Fibroblast of lung (primary cell): ENCODE measurements at regions not wholly inside any gene's neighbourhood (a gene's known extent, or its start where the extent isn't known, plus 50 kb on each side); places are given as distances from the start of the nearest gene placed in this dataset.

ENCODE experiments used
- DNase-seq, 2 donors: peaks; one replicate each; pipeline versions ENCODE4 v3.0.0 to v3.0.0-alpha.2; 2010; ENCODE audit warnings: low read depth in 2 of 2
- H2AFZ ChIP-seq: 2 replicates; pipeline ENCODE4 v1.5.1; 2012; ENCODE audit warnings: low read length, control low read depth, inconsistent platforms
- H3K27ac ChIP-seq: 2 replicates; pipeline ENCODE4 v1.5.1; 2011; ENCODE audit warnings: low read length, control low read depth; ENCODE audit not compliant: insufficient read depth
- H3K27me3 ChIP-seq: 2 replicates; pipeline ENCODE4 v1.5.1; 2011; ENCODE audit warnings: mild to moderate bottlenecking, low read length; ENCODE audit not compliant: control insufficient read depth, insufficient read depth
- H3K36me3 ChIP-seq: 2 replicates; pipeline ENCODE4 v1.5.1; 2011; ENCODE audit warnings: low read length; ENCODE audit not compliant: control insufficient read depth, insufficient read depth
- H3K4me1 ChIP-seq: 2 replicates; pipeline ENCODE4 v1.5.1; 2011; ENCODE audit warnings: low read length; ENCODE audit not compliant: control insufficient read depth, insufficient read depth; ENCODE audit errors: extremely low read depth
- H3K4me2 ChIP-seq: 2 replicates; pipeline ENCODE4 v1.5.1; 2011; ENCODE audit warnings: low read length, control low read depth; ENCODE audit not compliant: insufficient read depth; ENCODE audit errors: extremely low read depth
- H3K4me3 ChIP-seq, 4 experiments: fragments of 200-600 bp in 1 of 4; sonication (generic) in 1 of 4; replicated peaks in 1 of 4; 2 replicates each; pipeline ENCODE4 v1.5.1; 2011 to 2016; ENCODE audit warnings: low read length in 4 of 4, low read depth in 3 of 4, mild to moderate bottlenecking in 3 of 4, control low read depth in 2 of 4, inconsistent platforms in 1 of 4, mixed read lengths in 1 of 4; ENCODE audit not compliant: insufficient read depth in 1 of 4; ENCODE audit errors: control extremely low read depth in 1 of 4
- H3K79me2 ChIP-seq: 2 replicates; pipeline ENCODE4 v1.5.1; 2012; ENCODE audit warnings: mild to moderate bottlenecking, low read length, inconsistent platforms; ENCODE audit not compliant: control insufficient read depth, insufficient read depth
- H3K9ac ChIP-seq: 2 replicates; pipeline ENCODE4 v1.5.1; 2011; ENCODE audit warnings: mild to moderate bottlenecking, low read length, control low read depth; ENCODE audit not compliant: insufficient read depth
- H3K9me3 ChIP-seq: 2 replicates; pipeline ENCODE4 v1.5.1; 2012; ENCODE audit warnings: low read depth, low read length; ENCODE audit not compliant: control insufficient read depth, insufficient read depth
- H4K20me1 ChIP-seq: 2 replicates; pipeline ENCODE4 v1.5.1; 2011; ENCODE audit warnings: low read length; ENCODE audit not compliant: control insufficient read depth, insufficient read depth; ENCODE audit errors: extremely low read depth
- EZH2 ChIP-seq: IDR thresholded peaks from 2 replicates; pipeline ENCODE4 v1.5.1; 2012; ENCODE audit warnings: low read length, control low read depth, mild to moderate bottlenecking; ENCODE audit errors: missing control alignments
- TF ChIP-seq, protein P1 (sequence below), 2 donors: IDR thresholded peaks in 1 of 2; conservative IDR thresholded peaks in 1 of 2; 1 replicate in 1 of 2; 2 replicates in 1 of 2; pipeline ENCODE4 v1.5.1; 2011 to 2012; ENCODE audit warnings: low read length in 2 of 2, control low read depth in 1 of 2, inconsistent platforms in 1 of 2, low read depth in 1 of 2, mild to moderate bottlenecking in 1 of 2

DNA sequence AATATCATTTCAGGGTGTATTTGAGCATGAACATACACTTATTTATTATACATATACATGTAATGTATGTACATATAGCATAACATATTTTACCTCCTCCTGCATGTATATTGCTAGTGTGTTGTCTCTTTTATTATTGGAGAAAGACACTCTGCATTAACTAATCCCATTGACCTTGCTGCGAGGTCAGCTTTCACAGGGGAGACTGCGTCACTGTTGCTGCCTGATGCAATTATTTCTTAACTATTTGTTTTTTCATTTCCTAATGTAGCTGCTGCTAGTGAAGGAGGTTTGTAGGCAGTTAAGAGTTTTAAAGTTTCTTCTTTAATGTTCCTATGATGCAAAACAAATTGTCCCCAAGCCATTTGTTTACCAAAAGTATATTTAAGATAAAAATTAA lies 185.4 kb upstream of the CNTN5 start:
- H4K20me1 ChIP-seq = no peaks in the 10 kb centered on the region
- H3K4me1 ChIP-seq = no peaks in the 10 kb centered on the region
- no peak overlapping the region for H3K4me3 ChIP-seq
- DNase-seq = no peak
- no peak overlapping the region for H3K27ac ChIP-seq
- H3K27me3 ChIP-seq = no peaks in the 10 kb centered on the region
- H3K36me3 ChIP-seq = no peaks in the 10 kb centered on the region
- TF ChIP-seq, protein P1, sequence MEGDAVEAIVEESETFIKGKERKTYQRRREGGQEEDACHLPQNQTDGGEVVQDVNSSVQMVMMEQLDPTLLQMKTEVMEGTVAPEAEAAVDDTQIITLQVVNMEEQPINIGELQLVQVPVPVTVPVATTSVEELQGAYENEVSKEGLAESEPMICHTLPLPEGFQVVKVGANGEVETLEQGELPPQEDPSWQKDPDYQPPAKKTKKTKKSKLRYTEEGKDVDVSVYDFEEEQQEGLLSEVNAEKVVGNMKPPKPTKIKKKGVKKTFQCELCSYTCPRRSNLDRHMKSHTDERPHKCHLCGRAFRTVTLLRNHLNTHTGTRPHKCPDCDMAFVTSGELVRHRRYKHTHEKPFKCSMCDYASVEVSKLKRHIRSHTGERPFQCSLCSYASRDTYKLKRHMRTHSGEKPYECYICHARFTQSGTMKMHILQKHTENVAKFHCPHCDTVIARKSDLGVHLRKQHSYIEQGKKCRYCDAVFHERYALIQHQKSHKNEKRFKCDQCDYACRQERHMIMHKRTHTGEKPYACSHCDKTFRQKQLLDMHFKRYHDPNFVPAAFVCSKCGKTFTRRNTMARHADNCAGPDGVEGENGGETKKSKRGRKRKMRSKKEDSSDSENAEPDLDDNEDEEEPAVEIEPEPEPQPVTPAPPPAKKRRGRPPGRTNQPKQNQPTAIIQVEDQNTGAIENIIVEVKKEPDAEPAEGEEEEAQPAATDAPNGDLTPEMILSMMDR (conservative IDR thresholded peaks at IDR 0.05 in 1 of 2, IDR thresholded peaks at IDR 0.05 in 1 of 2; ENCODE audit: low read depth in 1 of 2, low read length in 2 of 2) = no peak
- TF ChIP-seq EZH2 = no peak
- no peak overlapping the region for H3K9ac ChIP-seq
- no peaks in the 10 kb centered on the region for H3K79me2 ChIP-seq
- no peak overlapping the region for H3K4me2 ChIP-seq
- H2AFZ ChIP-seq = no peak overlapping the region
- H3K9me3 ChIP-seq = no peaks in the 10 kb centered on the region

DNA sequence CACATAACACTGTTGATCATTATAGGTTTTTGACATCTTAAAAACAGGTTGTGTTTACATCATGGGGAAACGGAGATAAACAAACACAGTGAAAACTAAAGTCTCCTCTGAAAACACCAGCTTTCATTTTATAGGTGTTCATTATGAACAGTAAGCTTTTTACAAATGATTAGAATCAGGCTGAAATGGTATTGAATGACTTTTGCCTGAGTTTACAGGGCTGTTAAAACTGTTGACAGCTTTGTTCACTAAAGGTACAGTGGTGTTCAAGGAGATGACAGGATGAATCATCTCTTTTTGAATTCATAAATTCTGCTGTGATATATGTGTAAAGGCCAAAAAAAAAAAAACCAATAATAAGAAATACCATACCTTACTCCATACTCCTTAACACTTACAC lies 184.6 kb upstream of the CNTN5 start:
- H3K4me3 ChIP-seq = no peak overlapping the region
- no peak overlapping the region for H3K4me2 ChIP-seq
- H3K36me3 ChIP-seq = no peaks in the 10 kb centered on the region
- no peak overlapping the region for H2AFZ ChIP-seq
- DNase-seq = no peak
- H3K4me1 ChIP-seq = no peaks in the 10 kb centered on the region
- TF ChIP-seq, protein P1 (conservative IDR thresholded peaks at IDR 0.05 in 1 of 2, IDR thresholded peaks at IDR 0.05 in 1 of 2; ENCODE audit: low read depth in 1 of 2, low read length in 2 of 2) = no peak
- TF ChIP-seq EZH2 = no peak
- no peak overlapping the region for H3K9ac ChIP-seq
- H3K27me3 ChIP-seq = no peaks in the 10 kb centered on the region
- H3K79me2 ChIP-seq = no peaks in the 10 kb centered on the region
- H4K20me1 ChIP-seq = no peaks in the 10 kb centered on the region
- no peaks in the 10 kb centered on the region for H3K9me3 ChIP-seq
- H3K27ac ChIP-seq = no peak overlapping the region

DNA sequence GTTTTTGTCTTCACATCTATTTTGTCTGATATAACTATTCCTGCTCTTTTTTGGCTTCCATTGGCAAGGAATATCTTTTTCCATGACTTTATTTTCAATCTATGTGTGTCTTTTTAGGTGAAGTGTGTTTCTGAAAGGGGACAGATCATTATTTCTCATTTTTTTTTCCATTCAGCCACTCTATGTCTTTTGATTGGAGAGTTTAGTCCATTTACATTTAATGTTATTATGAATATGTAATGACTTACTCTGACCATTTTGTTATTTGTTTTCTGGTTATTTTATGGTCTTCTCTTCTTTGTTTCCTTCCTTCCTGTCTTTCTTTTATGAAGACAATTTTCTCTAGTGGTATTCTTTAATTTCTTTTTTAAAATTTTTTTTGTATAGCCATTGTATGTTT lies 178.6 kb upstream of the CNTN5 start:
- H3K4me1 ChIP-seq = no peaks in the 10 kb centered on the region
- H3K79me2 ChIP-seq = no peaks in the 10 kb centered on the region
- no peaks in the 10 kb centered on the region for H3K36me3 ChIP-seq
- no peak overlapping the region for H3K4me3 ChIP-seq
- H3K9me3 ChIP-seq = no peaks in the 10 kb centered on the region
- no peak overlapping the region for H3K27ac ChIP-seq
- no peak overlapping the region for H3K4me2 ChIP-seq
- H3K27me3 ChIP-seq = no peaks in the 10 kb centered on the region
- H2AFZ ChIP-seq = no peak overlapping the region
- DNase-seq = no peak
- TF ChIP-seq, protein P1 (conservative IDR thresholded peaks at IDR 0.05 in 1 of 2, IDR thresholded peaks at IDR 0.05 in 1 of 2; ENCODE audit: low read depth in 1 of 2, low read length in 2 of 2) = no peak
- TF ChIP-seq EZH2 = no peak
- H3K9ac ChIP-seq = no peak overlapping the region
- H4K20me1 ChIP-seq = no peaks in the 10 kb centered on the region
